Brain microvascular endothelial cell (primary cell): ENCODE measurements at regions not wholly inside any gene's neighbourhood (a gene's known extent, or its start where the extent isn't known, plus 50 kb on each side); places are given as distances from the start of the nearest gene placed in this dataset.

Source experiments
- DNase-seq: peaks from one replicate; pipeline ENCODE4 v3.0.0-alpha.2; 2020
- H3K27ac ChIP-seq: fragments of 250-450 bp; sonication (Bioruptor Pico); 2 replicates; pipeline ENCODE4 v1.5.1; 2020; ENCODE audit warnings: mild to moderate bottlenecking, moderate library complexity
- H3K27me3 ChIP-seq: fragments of 250-450 bp; sonication (Bioruptor Pico); replicated peaks from 2 replicates; pipeline ENCODE4 v1.5.1; 2020; ENCODE audit warnings: mild to moderate bottlenecking
- H3K36me3 ChIP-seq: fragments of 250-450 bp; sonication (Bioruptor Pico); replicated peaks from 2 replicates; pipeline ENCODE4 v1.5.1; 2020; ENCODE audit warnings: mild to moderate bottlenecking
- H3K4me3 ChIP-seq: 2 replicates; pipeline ENCODE4 v1.5.1; 2011; ENCODE audit warnings: low read depth, mild to moderate bottlenecking, control low read depth, low read length, moderate library complexity
- CTCF ChIP-seq: IDR thresholded peaks from 2 replicates; pipeline ENCODE4 v1.5.1; 2011; ENCODE audit warnings: low read depth, mild to moderate bottlenecking, moderate library complexity, low read length, control low read depth, inconsistent platforms; ENCODE audit errors: missing control alignments
- in situ Hi-C: cut with HindIII; loops from 2 replicates; pipeline ENCODE4 v1.10.0; 2017; ENCODE audit warnings: low sequenced_read_pairs, low pct_ligation_motif_present

- in situ Hi-C loops, result no loop called here
Observed at GRCh38 chr9:136611606-136612005, 51.1 kb upstream of the EGFL7 start.

GRCh38 chr9:136611119-136611518, 51.6 kb upstream of the EGFL7 start:
- no peak overlapping the region for H3K4me3 ChIP-seq
- DNase-seq, result no peak
- in situ Hi-C loops, result no loop called here
- no peaks in the 10 kb centered on the region for H3K36me3 ChIP-seq
- no peak overlapping the region for H3K27ac ChIP-seq
- no peaks in the 10 kb centered on the region for H3K27me3 ChIP-seq
- no peak for TF ChIP-seq CTCF

More at GRCh38 chr9:136611606-136612005, 51.1 kb upstream of the EGFL7 start:
- H3K27me3 ChIP-seq, result no peaks in the 10 kb centered on the region
- no peak overlapping the region for H3K27ac ChIP-seq
- H3K4me3 ChIP-seq, result no peak overlapping the region
- no peak for TF ChIP-seq CTCF
- no peak for DNase-seq
- no peaks in the 10 kb centered on the region for H3K36me3 ChIP-seq

GRCh38 chr9:136610426-136610825, 52.3 kb upstream of the EGFL7 start:
- Histone ChIP-seq H3K27ac (no peak overlapping the region), H3K4me3 (no peak overlapping the region), H3K36me3 (no peaks in the 10 kb centered on the region), H3K27me3 (no peaks in the 10 kb centered on the region)
- DNase-seq, result no peak
- in situ Hi-C loops, result no loop called here
- TF ChIP-seq CTCF, result no peak

- Histone ChIP-seq H3K27me3 (no peaks in the 10 kb centered on the region), H3K4me3 (no peak overlapping the region), H3K36me3 (no peaks in the 10 kb centered on the region), H3K27ac (no peak overlapping the region)
- DNase-seq, result no peak
- no peak for TF ChIP-seq CTCF
- in situ Hi-C loops, result no loop called here
Observed at GRCh38 chr9:136609838-136610311, 52.8 kb upstream of the EGFL7 start.

GRCh38 chr9:136609160-136609475, 53.6 kb upstream of the EGFL7 start:
- TF ChIP-seq CTCF, result no peak
- Histone ChIP-seq H3K36me3 (no peaks in the 10 kb centered on the region), H3K27ac (no peak overlapping the region), H3K27me3 (no peaks in the 10 kb centered on the region), H3K4me3 (no peak overlapping the region)
- DNase-seq, result no peak
- in situ Hi-C loops, result no loop called here

GRCh38 chr9:136608348-136609159, 54.2 kb upstream of the EGFL7 start:
- no peaks in the 10 kb centered on the region for H3K36me3 ChIP-seq
- no peak for TF ChIP-seq CTCF
- H3K27me3 ChIP-seq, result no peaks in the 10 kb centered on the region
- no peak overlapping the region for H3K27ac ChIP-seq
- in situ Hi-C loops, result no loop called here
- DNase-seq, result no peak
- H3K4me3 ChIP-seq, result no peak overlapping the region
